Fibroblast of pulmonary artery (primary cell): ENCODE measurements at regions not wholly inside any gene's neighbourhood (a gene's known extent, or its start where the extent isn't known, plus 50 kb on each side); places are given as distances from the start of the nearest gene placed in this dataset.
A peak's percentile ranks its signal among the peaks of the same experiment; 100 is the strongest.

Experiments used
- DNase-seq: peaks from one replicate; pipeline ENCODE4 v3.0.0-alpha.2; 2010; ENCODE audit warnings: low read depth
- H3K4me3 ChIP-seq: replicated peaks from 2 replicates; pipeline ENCODE4 v1.5.1; 2011; ENCODE audit warnings: low read depth, mild to moderate bottlenecking, control low read depth, low read length, moderate library complexity
- TF ChIP-seq, protein P1 (sequence below): IDR thresholded peaks from 2 replicates; pipeline ENCODE4 v1.5.1; 2011; ENCODE audit warnings: mild to moderate bottlenecking, control low read depth, low read length, inconsistent platforms; ENCODE audit errors: missing control alignments

GRCh38 chr1:56150441-56151215 lies 428.7 kb downstream of the PLPP3 start:
- TF ChIP-seq, protein P1, sequence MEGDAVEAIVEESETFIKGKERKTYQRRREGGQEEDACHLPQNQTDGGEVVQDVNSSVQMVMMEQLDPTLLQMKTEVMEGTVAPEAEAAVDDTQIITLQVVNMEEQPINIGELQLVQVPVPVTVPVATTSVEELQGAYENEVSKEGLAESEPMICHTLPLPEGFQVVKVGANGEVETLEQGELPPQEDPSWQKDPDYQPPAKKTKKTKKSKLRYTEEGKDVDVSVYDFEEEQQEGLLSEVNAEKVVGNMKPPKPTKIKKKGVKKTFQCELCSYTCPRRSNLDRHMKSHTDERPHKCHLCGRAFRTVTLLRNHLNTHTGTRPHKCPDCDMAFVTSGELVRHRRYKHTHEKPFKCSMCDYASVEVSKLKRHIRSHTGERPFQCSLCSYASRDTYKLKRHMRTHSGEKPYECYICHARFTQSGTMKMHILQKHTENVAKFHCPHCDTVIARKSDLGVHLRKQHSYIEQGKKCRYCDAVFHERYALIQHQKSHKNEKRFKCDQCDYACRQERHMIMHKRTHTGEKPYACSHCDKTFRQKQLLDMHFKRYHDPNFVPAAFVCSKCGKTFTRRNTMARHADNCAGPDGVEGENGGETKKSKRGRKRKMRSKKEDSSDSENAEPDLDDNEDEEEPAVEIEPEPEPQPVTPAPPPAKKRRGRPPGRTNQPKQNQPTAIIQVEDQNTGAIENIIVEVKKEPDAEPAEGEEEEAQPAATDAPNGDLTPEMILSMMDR: no peak
- DNase-seq: no peak
- no peak overlapping the region for H3K4me3 ChIP-seq

GRCh38 chr1:56149761-56150160 lies 429.6 kb downstream of the PLPP3 start:
- TF ChIP-seq, protein P1: no peak
- DNase-seq: no peak
- H3K4me3 ChIP-seq: no peak overlapping the region

DNA sequence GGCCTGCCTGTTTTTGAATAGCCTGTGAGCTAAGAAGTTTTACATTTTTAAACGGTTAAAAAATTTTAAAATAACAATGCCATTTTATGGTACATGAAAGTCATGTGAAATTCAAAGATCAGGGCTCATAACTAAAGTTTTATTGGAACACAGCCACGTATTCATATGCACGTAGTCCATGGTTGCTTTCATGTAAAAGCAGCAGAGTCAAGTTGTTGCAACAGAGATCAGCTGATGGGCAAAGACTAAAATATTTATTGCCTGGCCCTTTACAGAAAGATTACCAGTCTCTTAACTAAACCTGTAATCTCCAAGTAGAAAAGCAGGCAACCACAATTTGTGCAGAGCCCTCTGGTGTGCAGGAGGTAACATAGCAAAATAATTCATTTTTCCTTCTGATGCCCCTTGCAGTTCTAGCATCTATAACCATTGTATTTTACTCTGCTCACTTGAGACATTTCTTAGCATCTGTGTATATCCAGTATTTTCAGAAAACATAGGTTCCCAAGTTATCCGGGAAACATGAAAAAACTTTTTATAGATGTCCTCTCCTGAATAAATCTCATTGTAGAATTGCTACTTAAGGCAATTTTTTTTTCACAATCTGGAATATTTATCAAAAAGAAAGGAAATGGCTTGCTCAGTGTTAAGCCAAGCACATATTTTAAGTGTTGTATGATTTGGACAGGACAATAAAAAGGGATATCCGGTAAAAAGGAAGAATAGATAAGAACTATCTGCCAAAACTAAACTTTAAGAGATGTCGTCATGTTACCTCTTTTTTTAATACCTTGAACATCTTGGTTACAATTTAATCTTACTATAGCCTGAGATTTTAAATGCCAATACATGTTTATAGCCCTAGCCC lies 430.8 kb downstream of the PLPP3 start:
- peak; percentile 25 for DNase-seq
- no peak overlapping the region for H3K4me3 ChIP-seq
- TF ChIP-seq, protein P1: peak; percentile 25

- no peak for DNase-seq
- no peak overlapping the region for H3K4me3 ChIP-seq
- TF ChIP-seq, protein P1: no peak
Observed at GRCh38 chr1:56147459-56147858, 431.9 kb downstream of the PLPP3 start.

GRCh38 chr1:56147034-56147433 lies 432.3 kb downstream of the PLPP3 start:
- TF ChIP-seq, protein P1: no peak
- no peak for DNase-seq
- no peak overlapping the region for H3K4me3 ChIP-seq

DNA sequence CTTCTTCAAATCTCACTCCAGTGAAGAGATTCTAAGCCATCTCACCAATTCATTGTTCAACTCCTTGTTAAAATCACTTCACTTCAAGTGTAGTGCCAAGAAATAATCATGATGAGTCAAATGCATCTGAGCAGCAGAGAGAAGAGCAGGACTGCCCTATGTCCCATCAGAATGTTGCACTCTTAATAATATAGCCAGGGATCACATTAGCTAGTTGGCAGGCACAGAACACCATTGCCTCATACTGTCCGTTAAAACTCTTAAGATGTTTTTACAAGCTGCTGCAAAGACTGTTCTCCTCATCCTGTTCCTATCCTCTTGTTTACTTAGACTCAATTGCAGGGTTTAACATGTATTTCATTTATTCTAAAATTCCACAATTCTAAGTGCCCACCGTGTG lies 432.9 kb downstream of the PLPP3 start:
- TF ChIP-seq, protein P1: no peak
- DNase-seq: peak; percentile 78

More for the DNA sequence above, 432.9 kb downstream of the PLPP3 start:
- no peak overlapping the region for H3K4me3 ChIP-seq
